GM18907 (cell line): ENCODE measurements at regions not wholly inside any gene's neighbourhood (a gene's known extent, or its start where the extent isn't known, plus 50 kb on each side); places are given as distances from the start of the nearest gene placed in this dataset.

ENCODE experiments used
- ATAC-seq: cut with Tn5 transposase; IDR thresholded peaks from one replicate; pipeline ENCODE4 v1.9.1; 2021; ENCODE audit warnings: mild to moderate bottlenecking, moderate library complexity; ENCODE audit not compliant: unreplicated experiment

DNA sequence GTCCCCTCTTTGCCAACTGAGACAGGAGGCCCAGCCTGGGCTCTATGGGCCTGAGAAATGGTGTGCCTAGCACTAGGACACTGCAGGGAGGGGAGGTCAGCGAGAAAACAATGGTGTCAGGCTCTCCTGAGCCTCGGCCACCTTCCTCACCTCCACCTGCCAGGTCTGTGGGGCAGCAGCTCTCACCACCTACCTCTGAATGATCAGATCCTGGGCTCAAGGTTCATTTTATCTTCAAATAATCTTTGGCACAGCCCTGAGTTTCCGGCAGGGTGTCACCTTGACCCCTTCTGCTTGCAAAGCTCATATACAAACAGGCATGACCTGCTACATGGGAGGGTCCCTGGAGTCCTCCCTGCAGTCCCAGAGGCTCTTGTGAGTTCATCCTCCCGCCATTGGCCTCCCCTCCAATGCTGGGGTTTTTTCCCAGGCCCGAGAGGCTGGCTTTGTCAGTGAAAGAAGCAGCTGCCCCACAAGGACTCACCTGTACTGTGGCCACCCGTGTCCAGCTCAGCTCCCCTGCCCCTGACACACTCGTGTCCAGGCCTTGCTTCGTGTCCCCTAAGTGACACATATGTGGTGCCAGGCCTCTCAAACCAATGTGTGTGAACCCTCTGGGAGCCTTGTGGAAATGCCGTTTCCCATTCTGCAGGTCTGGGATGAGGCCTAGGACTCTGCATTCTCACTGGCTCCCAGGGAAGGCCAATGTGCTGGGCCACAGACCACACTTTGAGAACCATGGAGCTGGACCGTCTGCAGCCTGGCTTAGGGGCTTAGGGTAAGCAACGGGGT, 176.8 kb upstream of the CIBAR2 start:
- ATAC-seq, result no peak

GRCh38 chr16:85289760-85290625, 177.7 kb upstream of the CIBAR2 start:
- no peak for ATAC-seq

GRCh38 chr16:85290626-85291301, 178.5 kb upstream of the CIBAR2 start:
- ATAC-seq, result no peak

DNA sequence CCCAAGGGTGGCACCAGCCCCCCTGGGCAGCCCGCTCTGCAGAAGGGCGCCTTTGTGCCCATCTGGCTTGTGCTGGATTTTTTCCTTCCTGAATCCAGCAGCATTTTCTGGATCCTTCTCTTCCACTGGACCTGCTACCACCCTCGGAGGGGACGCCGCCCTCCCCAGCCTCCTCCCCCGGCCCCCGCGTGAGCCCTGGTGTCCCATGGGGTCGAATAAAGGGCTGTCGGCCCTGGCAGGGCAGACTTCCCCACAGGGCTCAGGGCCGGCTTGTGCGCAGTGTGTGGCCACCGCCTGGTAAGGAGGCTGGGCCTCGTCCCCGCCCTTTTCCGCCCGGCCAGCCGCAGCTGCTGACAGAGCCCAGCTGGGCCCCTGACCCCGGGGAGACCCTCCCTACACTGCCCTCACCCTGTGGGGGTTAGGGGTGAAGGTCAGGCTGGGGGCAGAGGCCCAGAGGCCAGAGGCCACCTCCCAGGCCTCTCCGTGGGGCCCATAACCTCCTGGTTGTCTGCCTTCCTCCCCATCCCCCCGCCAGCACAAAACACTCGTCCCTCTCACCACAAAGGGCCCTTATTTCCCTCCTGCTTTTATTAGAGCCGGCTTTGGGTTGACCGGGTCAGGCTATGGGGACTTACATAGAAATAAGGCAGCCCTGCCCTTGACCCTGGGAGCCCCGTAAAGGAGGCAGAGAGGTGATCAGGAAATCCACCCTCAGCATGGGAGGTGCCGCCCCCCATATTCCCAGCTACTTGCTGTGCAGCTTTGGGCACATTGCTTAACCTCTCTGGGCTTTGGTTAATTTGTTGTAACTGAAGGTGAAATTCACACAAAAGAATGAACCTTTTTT, 179.3 kb upstream of the CIBAR2 start:
- ATAC-seq, result no peak

DNA sequence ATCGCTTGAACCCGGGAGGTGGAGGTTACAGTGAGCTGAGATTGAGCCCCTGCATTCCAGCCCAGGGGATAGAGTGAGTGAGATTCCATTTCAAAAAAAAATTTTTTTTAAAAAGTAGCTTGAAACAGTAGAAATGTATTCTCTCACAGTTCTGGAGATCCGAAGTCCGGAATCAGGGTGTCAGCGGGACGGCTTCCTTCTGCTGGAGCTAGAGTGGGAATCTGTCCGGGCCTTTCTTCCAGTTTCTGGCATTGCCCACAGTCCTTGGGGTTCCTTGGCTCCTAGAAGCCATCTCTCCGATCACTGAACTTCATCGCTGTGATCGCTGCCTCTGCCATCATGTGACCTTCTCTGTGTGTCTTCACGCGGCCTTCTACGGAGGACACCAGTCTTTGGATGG, 181.2 kb upstream of the CIBAR2 start:
- no peak for ATAC-seq

- no peak for ATAC-seq
Measured at GRCh38 chr16:85293904-85294642, 181.8 kb upstream of the CIBAR2 start.

DNA sequence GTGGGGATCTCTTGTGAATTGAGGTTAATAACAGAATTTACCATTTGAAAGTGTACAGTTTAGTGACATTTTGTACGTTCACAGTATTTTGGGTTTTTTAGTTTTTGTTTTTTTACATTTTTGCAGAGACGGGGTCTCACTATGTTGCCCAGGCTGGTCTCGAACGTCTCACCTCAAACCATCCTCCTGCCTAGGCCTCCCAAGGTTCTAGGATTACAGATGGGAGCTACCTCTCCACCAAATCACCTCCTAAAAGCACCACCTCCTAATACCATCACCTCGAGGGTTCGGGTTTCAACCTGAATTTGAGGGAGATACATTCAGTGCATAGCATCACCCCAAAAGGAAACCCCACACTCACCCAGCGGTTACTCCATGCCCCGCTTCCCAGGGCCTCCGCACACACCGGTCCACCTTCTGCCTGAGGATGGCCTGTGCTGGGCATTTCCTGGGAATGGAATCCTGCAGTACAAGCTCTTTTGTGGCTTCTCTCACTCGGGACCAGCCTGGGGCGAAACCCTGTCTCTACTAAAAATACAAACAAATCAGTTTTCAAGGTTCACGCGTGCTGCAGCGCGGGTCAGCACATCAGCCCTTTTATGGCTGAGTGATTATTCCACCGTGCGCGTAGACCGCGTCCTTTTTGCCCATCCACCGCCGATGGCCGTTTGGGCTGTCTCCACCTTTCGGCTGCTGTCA, 182.7 kb upstream of the CIBAR2 start:
- ATAC-seq, result no peak

- no peak for ATAC-seq
Measured at GRCh38 chr16:85296859-85297660, 184.8 kb upstream of the CIBAR2 start.

DNA sequence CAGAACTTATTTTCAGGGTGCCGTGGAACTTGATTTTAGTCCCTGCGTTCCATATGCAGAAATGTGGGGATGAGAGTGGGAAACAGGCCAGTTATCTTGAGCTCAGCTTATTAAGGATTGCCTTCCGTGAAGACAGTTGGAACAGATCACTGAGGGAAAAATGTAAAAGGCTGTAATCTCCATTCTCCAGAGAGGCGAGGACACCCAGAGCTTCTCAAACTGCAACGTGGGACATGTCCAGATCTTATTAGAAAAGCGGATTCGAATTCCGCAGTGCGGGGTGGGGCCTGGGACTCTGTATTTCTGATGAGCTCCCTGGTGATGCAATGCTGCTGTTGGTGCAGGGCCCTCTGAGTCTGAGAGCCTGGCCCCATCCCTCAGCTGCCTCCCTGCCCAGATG, 185.6 kb upstream of the CIBAR2 start:
- no peak for ATAC-seq

DNA sequence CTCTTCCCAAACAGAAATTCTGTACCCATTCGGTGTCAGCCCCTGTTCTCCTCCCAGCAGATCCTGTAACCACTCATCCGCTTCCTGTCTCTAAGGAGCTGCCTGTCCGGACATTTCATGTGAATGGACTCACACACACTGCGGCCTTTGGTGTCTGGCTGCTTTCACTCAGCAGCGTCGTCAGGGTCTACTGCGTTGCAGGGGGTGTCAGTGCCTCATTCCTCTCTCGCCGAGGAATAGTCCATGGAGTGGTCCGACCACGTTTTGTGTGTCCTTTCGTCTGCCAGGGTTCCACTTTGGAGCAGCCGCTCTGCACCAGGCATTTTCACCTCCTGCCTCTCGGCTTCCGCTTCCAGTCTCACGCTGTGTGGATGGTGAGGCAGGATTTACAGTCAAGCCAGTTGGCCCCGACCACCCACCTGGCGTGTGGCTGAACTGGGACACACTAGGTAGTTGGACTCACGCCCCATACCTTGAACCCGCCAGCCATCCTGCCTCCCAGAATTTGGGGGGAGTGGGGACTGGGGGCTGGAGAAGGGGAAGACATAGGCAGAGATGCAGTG, 188.2 kb upstream of the CIBAR2 start:
- ATAC-seq, result no peak

GRCh38 chr16:85301231-85301630, 189.0 kb upstream of the CIBAR2 start:
- no peak for ATAC-seq

DNA sequence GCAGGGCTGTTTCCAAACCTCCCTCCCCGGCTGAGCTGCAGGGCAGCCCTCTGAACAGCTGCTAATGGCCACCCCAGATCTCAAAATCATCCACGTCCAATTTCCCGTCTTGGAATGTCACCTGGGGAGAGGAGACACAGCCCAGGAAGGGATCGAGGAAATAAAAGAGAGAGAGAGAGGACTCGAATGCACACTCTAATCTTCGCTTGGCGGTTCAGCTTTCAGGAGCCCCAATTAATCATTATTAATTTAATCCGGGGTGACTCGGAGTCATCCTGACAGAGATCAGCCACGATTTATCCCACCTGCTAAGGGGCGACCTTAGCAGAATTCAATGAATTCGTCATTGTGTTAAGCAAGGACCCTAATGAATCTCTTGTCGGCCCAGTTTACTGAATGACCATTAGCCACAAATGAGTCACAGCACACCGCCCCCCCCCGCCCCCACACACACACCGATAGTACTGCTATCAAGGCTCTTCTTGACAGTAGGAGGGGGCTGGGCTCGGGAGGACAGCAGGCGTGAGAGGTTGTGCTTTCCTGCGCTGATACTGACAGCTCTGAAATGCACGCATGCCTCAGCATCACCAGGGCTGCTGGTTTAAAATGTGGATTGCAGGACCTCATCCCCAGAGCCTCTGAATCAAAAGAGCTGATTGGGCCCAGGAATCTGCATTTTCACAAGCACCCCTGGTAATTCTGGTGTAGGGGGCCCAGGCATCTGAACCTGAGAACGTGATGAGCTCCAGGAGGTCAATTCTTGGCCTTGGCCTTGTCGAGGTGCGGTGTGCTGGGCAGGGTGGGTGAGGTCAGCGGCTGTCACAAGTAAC, 190.0 kb upstream of the CIBAR2 start:
- no peak for ATAC-seq

DNA sequence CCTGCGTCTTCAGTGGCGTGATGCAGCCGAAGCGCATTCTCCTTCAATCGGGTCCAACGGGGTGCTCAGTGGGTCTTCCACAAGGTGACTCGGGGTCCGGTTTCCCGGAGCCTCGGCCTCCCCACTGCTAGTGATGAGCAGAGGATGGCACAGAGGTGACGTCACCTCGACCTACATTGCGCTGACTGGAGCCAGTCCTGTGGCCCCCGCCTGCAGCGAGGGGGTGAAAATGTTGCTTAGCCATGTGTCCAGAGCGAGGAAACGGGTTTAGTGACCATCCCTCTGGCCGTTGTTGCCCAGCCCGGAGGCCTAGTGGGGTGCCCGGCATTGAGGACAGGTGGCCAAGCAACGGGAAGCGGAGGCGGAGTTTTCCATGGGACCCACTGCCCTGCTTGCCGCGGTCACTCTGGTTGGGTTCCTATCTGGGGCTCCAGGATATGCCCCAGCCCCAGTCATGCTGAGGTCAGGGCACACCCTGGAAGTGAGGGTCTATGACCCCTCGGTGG, 190.6 kb upstream of the CIBAR2 start:
- ATAC-seq, result no peak

DNA sequence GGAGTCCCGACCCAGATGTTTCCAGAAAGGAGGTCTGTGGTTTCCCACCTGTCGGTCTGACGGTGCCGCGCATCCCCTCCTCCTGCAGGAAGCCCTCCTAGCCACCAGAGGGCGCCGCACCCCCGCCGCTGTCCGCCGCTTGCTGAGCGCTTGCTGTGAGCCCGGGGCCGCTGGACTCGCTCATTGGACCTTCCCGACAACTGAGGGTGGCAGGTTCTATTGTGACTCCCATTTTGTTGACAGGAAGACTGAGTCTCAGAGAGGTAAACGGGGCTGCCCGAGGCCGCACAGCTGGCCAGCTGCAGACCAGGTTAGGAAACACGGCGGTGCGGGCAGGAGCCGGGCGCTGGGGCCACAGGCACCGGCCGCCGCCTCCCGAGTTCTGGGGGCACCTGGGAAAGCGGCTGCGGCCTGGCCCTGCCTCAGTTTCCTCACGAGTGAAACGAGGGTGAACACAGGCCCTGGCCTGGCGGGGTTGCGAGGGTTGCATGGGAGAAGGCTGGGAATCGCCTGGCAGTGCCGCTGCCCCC, 191.1 kb upstream of the CIBAR2 start:
- no peak for ATAC-seq

GRCh38 chr16:85304337-85304736, 192.1 kb upstream of the CIBAR2 start:
- no peak for ATAC-seq

DNA sequence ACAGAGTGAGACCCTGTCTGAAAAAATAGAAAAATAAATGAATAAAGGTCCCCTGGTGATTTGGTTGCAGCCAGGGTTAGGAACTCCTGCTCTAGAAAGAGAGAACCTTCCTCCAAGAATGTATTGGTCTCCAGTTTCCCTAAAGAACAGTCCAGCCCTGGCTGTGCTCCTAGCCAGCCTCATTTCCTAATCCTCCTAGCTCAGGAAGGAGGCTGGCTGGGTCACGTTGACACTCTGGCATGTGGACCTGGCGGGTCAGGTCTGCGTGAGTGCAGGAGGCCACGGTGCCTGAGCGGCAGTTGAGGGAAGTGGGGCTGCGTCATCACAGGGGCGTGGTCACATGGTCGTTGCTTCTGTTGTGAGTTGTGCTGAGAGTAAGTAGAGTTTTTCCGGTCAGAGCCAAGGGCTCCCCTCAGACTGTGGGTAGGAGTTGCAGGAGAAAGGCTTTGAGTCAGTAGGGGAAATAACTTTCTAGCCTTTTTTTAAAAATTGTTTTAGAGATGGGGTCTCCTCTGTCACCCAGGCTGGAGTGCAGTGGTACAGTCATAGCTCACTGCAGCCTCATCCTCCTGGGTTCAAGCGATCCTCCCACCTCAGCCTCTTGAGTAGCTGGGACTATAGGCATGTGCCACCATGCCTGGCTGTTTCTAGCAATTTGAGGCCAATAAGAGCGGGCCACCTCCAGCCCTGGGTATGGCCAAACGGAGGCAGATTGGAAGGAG, 194.0 kb upstream of the CIBAR2 start:
- peak; percentile 66 for ATAC-seq
